ENCODE measurements at regions not wholly inside any gene's neighbourhood (a gene's known extent, or its start where the extent isn't known, plus 50 kb on each side); places are given as distances from the start of the nearest gene placed in this dataset.

DNA sequence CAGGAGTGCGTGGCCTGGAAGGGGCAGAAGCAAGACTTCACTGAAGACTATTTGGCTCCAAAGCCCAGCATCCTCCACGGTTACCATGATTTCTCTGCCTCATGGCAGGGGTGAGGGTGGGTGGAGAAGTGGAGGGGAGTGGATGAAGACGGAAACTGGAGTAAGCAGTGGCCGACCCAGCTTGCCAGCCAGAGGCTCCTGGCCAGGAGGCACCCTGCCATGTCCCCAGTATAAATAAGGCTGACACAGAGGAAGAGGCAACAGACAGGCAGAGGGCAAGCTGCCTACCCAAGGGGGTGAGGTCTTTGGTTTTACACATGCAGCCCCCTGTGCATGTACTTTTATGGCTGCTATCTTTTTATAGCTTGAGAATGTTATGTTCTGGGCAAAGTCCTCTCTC, 102.6 kb upstream of the TBX20 start:
- TF ChIP-seq, protein P1, sequence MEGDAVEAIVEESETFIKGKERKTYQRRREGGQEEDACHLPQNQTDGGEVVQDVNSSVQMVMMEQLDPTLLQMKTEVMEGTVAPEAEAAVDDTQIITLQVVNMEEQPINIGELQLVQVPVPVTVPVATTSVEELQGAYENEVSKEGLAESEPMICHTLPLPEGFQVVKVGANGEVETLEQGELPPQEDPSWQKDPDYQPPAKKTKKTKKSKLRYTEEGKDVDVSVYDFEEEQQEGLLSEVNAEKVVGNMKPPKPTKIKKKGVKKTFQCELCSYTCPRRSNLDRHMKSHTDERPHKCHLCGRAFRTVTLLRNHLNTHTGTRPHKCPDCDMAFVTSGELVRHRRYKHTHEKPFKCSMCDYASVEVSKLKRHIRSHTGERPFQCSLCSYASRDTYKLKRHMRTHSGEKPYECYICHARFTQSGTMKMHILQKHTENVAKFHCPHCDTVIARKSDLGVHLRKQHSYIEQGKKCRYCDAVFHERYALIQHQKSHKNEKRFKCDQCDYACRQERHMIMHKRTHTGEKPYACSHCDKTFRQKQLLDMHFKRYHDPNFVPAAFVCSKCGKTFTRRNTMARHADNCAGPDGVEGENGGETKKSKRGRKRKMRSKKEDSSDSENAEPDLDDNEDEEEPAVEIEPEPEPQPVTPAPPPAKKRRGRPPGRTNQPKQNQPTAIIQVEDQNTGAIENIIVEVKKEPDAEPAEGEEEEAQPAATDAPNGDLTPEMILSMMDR (conservative IDR thresholded peaks at IDR 0.05 in 1 of 2, IDR thresholded peaks at IDR 0.05 in 1 of 2; ENCODE audit: low read depth in 1 of 2, low read length in 2 of 2), result no peak
- TF ChIP-seq EZH2 (IDR thresholded peaks at IDR 0.05; ENCODE audit: low read length, missing control alignments), result no peak
